ENCODE measurements at regions not wholly inside any gene's neighbourhood (a gene's known extent, or its start where the extent isn't known, plus 50 kb on each side); places are given as distances from the start of the nearest gene placed in this dataset.

DNA sequence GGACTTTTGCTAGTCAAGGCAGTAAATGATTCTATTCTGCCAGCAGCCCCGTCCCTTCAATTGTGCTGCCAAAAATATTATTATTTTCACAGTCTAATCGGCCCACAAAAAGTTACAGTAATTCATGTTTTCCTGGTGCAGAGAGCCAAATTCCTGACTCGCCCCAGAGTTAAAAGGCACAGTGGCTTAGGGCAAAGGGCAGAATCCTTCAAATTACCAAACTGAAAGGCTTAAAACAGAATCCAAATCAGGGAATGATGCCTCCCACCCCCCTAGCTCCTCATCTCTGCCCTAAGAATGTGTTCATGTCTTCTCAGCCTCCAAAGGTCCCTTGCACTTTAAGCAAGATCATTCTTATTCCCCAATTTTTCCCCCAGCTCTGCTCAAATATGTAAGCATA, 477.8 kb upstream of the PROK2 start:
- TF ChIP-seq, protein P1, sequence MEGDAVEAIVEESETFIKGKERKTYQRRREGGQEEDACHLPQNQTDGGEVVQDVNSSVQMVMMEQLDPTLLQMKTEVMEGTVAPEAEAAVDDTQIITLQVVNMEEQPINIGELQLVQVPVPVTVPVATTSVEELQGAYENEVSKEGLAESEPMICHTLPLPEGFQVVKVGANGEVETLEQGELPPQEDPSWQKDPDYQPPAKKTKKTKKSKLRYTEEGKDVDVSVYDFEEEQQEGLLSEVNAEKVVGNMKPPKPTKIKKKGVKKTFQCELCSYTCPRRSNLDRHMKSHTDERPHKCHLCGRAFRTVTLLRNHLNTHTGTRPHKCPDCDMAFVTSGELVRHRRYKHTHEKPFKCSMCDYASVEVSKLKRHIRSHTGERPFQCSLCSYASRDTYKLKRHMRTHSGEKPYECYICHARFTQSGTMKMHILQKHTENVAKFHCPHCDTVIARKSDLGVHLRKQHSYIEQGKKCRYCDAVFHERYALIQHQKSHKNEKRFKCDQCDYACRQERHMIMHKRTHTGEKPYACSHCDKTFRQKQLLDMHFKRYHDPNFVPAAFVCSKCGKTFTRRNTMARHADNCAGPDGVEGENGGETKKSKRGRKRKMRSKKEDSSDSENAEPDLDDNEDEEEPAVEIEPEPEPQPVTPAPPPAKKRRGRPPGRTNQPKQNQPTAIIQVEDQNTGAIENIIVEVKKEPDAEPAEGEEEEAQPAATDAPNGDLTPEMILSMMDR (IDR thresholded peaks at IDR 0.05): no peak
- H3K27me3 Mint-ChIP-seq (ENCODE audit: low read depth, poor library complexity): peaks cover 14% of the 10 kb centered on the region
- DNase-seq: no peak
- H3K4me1 Mint-ChIP-seq: peaks cover 31% of the 10 kb centered on the region
- H3K27ac Mint-ChIP-seq: no peak overlapping the region
- H3K9me3 Mint-ChIP-seq: no peaks in the 10 kb centered on the region
- H3K36me3 Mint-ChIP-seq (ENCODE audit: low read depth): no peaks in the 10 kb centered on the region
- H3K4me3 Mint-ChIP-seq: no peak overlapping the region

DNA sequence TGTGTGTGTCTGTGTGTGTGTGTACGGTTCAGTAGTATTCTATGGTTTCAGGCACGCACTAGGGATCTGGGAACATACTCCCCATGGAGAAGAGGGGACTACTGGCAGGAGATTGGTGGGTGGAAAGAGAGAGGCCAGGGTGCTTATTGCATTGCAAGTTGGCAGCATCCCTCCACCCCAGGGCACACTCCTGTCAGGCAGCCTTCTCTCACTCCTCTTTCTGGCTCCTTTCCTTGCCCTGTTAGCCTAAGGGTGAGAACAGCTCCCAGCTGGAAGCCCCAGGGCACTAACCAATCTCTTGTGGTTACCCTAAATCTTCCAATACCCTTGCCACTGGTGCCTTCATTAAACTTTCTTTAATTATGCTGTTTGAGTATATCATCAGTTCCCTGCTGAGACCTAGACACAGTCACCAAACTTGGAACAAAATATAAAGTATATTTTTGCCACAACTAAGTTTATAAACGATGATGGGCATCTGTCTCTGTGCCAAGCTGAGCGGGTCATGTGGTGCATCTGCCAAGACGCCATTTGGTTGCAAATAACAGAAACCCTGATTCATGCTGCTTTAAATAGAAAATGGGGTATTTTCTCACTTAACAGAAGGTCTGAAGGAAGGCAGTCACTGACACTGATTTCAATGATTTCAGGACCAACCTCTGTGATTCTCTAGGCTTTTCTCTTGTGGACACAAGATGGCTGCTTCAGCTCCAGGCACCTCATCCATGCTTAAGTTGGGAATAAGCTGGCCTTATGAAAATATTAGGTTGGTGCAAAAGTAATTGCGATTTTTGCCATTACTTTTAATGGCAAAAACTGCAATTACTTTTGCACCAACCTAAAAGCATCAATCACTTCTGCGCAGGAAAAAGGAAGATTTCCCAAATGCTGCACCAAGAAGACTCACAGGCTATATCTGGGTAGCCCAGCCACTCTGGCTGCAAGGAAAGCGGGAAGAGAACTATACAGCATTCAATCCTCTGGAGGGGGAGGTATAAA, 476.9 kb upstream of the PROK2 start:
- Mint-ChIP-seq H3K36me3 (ENCODE audit: low read depth) (no peaks in the 10 kb centered on the region), H3K4me3 (no peak overlapping the region), H3K4me1 (peaks cover 34% of the 10 kb centered on the region), H3K9me3 (no peaks in the 10 kb centered on the region), H3K27ac (no peak overlapping the region), H3K27me3 (ENCODE audit: low read depth, poor library complexity) (peaks cover 14% of the 10 kb centered on the region)
- TF ChIP-seq, protein P1 (IDR thresholded peaks at IDR 0.05): no peak
- no peak for DNase-seq

DNA sequence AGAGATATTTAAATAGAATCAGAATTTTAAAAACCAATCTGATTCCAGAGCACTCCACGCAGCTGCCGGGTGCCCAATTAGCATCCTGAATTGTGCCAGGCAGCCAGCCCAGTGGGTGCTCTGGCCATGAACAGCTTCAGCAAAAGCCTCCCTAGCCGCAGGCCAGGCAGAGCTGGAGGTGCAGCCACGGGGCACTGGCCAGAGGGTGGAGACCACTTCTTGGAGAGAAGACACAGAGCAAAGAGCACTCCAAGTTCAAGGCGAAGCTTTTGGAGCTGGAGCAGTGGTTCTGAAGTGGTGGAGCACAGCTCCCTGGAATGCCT, 475.6 kb upstream of the PROK2 start:
- no peaks in the 10 kb centered on the region for H3K9me3 Mint-ChIP-seq
- H3K36me3 Mint-ChIP-seq (ENCODE audit: low read depth): no peaks in the 10 kb centered on the region
- H3K4me1 Mint-ChIP-seq: peaks cover 42% of the 10 kb centered on the region
- no peak overlapping the region for H3K4me3 Mint-ChIP-seq
- no peak for DNase-seq
- TF ChIP-seq, protein P1 (IDR thresholded peaks at IDR 0.05): no peak
- H3K27me3 Mint-ChIP-seq (ENCODE audit: low read depth, poor library complexity): peaks cover 11% of the 10 kb centered on the region
- no peak overlapping the region for H3K27ac Mint-ChIP-seq

DNA sequence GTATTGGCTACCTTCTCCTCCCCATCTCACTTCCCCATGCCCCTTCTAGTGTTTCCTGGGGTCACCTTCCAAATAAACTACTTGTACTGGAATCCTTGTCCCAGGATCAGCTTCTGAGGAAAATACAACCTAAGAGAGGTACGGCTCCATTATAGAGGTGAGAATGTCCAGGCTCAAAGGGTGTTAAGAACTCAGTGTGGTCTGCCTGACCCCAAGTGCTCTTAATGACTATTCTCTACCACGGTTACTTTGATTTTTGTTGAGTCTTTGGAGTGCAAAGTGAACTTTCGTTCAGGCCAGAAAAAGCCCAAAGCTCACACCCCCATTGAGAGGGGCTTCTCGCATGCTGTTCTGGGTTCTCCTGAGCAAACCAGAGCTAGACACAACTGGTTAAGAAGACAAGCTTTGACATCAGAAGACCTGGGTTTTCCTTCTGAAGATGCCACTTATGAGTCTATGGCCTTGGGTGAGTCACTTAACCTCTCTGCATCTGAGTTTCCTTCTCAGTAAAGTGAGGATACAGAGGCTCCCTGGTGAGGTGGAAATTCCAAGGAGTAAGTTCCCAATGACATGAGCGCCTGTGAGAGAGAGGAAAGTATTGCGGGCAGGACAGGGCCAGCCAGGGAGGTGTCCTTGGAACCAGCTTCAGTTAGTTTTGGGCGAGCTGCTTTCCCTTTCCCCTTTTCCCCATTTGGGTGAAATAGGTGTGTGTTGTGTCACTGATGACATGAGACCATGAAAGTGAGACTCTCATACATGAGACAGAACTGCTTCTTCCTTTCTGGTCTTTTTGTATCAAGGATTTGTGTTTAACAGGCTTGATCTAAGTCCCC, 475.0 kb upstream of the PROK2 start:
- Mint-ChIP-seq H3K4me1 (peaks cover 41% of the 10 kb centered on the region), H3K4me3 (no peak overlapping the region), H3K9me3 (no peaks in the 10 kb centered on the region), H3K27ac (no peak overlapping the region), H3K27me3 (ENCODE audit: low read depth, poor library complexity) (peaks cover 11% of the 10 kb centered on the region), H3K36me3 (ENCODE audit: low read depth) (no peaks in the 10 kb centered on the region)
- TF ChIP-seq, protein P1 (IDR thresholded peaks at IDR 0.05): no peak
- DNase-seq: no peak

DNA sequence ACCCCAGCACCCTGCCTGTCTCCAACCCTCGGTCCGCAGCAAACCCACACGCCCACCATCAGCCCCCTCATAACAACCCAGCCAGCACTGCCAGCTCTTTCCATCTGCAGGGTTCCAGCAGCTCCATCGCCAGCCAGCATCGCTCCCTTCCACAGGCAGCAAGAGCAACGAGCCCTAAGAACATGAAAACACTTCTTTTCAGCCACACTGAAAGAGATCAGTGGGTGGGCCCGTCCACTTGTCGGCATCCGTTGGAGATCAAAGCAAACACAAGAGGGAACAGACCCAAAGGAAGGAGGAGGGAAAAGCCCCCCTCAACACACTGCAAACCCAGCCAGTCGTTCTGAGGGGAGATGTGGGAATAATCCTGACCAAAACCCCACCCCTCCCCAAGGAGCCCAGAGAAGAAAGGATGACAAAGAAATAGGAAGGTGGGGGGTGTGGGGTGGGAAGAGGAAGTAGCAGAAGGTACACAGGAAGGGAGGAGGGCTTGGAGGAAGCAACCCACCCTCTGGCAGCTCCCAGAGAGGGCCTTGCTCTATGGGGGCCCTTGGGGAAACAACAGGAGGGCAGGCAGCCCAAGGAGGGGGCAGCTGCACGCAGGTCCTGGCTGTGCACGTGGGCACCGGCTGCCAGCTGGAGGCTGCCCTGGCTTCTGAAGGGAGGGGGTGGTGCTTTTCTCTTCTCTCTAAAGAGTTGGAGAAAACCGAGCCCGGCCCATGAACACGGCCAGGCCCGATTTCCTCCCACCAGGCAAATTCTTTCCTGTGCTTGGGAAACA, 473.6 kb upstream of the PROK2 start:
- H3K4me1 Mint-ChIP-seq: peaks cover 38% of the 10 kb centered on the region
- H3K27ac Mint-ChIP-seq: peak overlapping the region; percentile 14
- peaks cover under 1% of the 10 kb centered on the region for H3K9me3 Mint-ChIP-seq
- peaks cover 11% of the 10 kb centered on the region for H3K27me3 Mint-ChIP-seq (ENCODE audit: low read depth, poor library complexity)
- H3K36me3 Mint-ChIP-seq (ENCODE audit: low read depth): no peaks in the 10 kb centered on the region
- H3K4me3 Mint-ChIP-seq: no peak overlapping the region
- TF ChIP-seq, protein P1 (IDR thresholded peaks at IDR 0.05): no peak
- no peak for DNase-seq
